SU-DHL-6 (cell line): ENCODE measurements at regions not wholly inside any gene's neighbourhood (a gene's known extent, or its start where the extent isn't known, plus 50 kb on each side); places are given as distances from the start of the nearest gene placed in this dataset.

ENCODE experiments used
- CTCF ChIP-seq: fragments of 200-600 bp; sonication (generic); IDR thresholded peaks from one replicate; pipeline ENCODE4 v1.5.1; 2017; ENCODE audit warnings: antibody characterized with exemption, mild to moderate bottlenecking, low read length, moderate library complexity; ENCODE audit not compliant: insufficient read depth, poor library complexity, severe bottlenecking
- EZH2phosphoT487 ChIP-seq: fragments of 200-600 bp; sonication (generic), shearing (Covaris generic); conservative IDR thresholded peaks from 2 replicates; pipeline ENCODE4 v1.6.1; 2018; ENCODE audit warnings: mild to moderate bottlenecking, antibody characterized with exemption, low read length, moderate library complexity, mixed read lengths

GRCh38 chr4:25993395-25994185, 79.6 kb downstream of the SMIM20 start:
- TF ChIP-seq CTCF (peak; percentile 15), EZH2phosphoT487 (no peak)
